GM08714 (cell line): ENCODE measurements at regions not wholly inside any gene's neighbourhood (a gene's known extent, or its start where the extent isn't known, plus 50 kb on each side); places are given as distances from the start of the nearest gene placed in this dataset.
"Not testable (repeated sequence)": the region's sequence is repeated elsewhere in the genome, so short reads cannot be mapped to it uniquely, and the experiment has no call there.

Experiments
- H3K4me3 ChIP-seq: fragments of 200-500 bp; sonication (Bioruptor generic); 2 replicates; pipeline ENCODE4 v1.5.1; 2014; ENCODE audit warnings: mild to moderate bottlenecking, low read length, inconsistent platforms
- ZNF274 ChIP-seq: IDR thresholded peaks from 2 replicates; pipeline ENCODE4 v1.6.1; 2012; ENCODE audit warnings: mild to moderate bottlenecking, low read depth, low read length

DNA sequence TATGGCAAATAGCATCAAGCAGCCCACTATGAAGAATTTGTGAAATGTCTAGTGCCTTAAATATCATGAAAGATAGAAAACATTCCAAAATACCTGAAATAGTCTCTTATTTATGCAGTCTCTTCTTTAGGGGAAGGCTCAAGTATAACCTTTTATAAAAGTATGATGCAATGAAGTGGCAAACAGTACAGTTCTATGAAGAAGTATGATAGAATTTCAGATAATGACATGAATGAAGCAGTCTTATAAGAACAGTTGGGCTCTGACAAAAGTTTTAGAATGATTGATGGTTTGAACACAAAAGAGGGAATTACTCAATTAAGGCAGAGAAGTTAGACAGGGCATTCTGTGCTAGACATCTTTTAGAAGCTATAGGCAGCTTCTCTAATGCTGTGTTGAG, 1791.8 kb upstream of the PIK3C3 start:
- H3K4me3 ChIP-seq: no peak overlapping the region
- no peak for TF ChIP-seq ZNF274

DNA sequence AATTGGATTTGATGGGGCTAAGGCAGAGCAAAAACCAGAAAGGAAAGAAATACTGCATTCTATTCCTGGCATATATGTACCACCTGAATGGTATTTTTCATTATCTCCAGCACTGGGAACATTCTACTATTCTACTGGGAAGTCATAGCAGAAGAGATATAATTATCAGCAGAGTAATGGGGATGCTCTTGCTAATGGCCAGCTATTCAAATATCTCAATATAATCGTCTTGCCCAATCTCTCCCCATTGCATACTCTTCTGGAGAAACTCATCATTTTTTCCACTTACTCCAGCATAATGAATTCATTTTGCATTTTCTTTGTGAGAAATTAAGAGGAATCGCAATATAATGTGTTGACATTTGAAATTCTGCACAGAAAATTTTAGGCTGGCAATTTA, 1794.7 kb upstream of the PIK3C3 start:
- no peak for TF ChIP-seq ZNF274
- H3K4me3 ChIP-seq: no peak overlapping the region

DNA sequence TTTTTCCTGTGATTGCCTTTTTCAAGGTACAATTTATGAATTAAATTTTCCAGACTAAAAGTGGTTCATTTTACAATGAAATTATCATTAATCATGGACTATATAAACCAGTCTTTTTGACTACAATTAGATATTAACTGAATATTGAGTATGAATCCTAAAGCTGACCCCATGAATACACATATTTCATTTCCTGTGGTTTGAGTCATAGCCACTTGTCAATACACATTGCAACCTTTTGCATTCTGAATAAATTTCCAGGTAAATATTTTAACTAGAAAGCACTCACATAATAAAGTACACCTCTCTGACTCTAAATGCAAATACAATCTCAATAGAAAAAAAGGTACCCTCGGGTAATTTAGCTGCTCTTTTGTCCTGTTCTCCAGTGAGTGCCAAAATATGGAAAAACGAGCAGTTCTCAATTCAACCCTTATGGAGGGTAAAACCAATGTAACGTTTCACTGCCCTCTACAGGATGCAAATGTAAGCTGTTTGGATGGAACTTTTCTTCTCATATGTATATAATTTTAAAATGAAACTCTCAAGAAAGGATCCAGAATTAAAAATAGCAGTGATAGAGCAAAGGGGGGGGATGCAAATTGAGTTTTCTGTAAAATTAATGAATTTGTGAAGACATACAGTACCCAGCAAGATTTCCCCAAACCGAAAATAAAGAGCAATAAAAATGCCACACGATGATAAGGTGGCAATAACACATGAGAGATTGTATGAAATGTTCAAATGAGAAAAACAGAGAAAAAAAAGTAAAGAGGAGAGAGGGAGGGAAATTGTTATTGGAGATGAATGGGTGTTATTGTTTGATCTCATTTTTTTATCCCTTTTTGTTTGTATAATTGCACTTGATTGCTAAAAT, 1795.7 kb upstream of the PIK3C3 start:
- H3K4me3 ChIP-seq: no peak overlapping the region
- TF ChIP-seq ZNF274: no peak

DNA sequence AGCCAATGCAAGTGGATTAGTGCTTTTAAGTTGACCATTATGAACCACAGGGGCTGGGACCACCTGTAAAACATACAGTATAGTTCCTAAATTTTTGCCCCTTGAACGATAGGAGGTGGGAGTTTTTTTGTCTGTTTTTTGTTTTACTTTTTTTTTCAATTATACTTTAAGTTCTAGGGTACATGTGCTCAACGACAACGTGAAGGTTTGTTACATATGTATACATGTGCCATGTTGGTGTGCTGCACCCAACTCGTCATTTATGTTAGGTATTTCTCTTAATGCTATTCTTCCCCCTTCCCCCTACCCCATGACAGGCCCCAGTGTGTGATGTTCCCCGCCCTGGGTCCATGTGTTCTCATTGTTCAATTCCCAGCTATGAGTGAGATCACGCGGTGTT, 1797.9 kb upstream of the PIK3C3 start:
- no peak overlapping the region for H3K4me3 ChIP-seq
- TF ChIP-seq ZNF274: no peak

DNA sequence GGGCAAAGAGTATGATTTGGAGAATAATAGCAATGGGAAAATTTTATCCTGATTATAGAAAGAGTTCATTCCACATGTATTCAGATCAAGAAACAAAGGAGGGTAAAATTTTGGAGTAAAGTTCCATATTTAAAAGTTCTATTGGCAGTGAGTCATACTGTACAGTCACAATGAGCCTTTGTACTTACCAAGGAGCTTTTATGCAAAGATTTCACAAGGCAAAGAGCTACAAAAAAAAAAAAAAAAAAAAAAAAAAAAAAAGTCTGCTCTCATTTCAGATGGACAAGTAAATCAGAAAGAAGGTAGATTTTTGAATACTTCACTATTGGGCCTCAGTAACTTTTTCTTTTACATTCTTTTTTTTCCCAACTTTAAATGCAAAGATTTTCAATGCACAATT, 1802.2 kb upstream of the PIK3C3 start:
- H3K4me3 ChIP-seq: no peak overlapping the region
- no peak for TF ChIP-seq ZNF274

DNA sequence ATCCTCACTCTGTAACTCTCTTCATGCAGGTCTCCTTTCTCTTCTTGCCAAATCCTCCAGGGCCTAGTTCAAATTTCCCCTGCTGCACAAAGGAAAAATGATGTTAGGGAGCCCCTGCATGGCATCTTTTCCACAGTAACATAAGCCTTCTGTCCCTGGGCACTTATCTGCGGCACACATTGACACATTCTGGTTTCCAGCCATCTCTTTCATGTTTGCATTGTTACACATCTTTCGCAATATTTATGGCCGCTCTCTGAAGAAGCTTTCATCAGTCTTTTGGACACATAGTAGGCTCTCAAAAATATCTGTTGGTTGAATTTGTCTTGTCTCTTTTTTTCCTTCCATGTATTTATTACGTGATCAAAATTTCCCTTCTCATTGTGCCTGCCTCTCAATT, 1806.1 kb upstream of the PIK3C3 start:
- H3K4me3 ChIP-seq: no peak overlapping the region
- TF ChIP-seq ZNF274: no peak

DNA sequence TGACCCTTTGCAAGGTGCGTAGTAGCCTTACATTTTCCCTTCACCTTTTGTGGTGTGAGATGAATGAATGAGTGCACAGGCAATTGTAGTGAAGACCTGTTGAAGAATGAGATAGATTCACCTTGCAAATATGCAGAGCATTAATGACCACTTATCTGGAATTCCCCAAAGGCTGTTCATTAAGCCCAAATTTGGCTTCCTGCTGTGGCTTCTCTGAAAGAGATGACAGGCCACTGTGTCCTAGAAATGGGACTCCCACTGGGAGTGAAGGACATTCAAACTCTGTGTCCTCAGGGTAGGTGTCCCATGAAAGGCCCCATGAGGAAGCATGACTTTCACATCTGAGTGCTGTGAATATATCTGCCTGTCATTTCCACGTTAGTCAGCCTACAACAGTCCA, 1821.8 kb upstream of the PIK3C3 start:
- TF ChIP-seq ZNF274: no peak
- no peak overlapping the region for H3K4me3 ChIP-seq

DNA sequence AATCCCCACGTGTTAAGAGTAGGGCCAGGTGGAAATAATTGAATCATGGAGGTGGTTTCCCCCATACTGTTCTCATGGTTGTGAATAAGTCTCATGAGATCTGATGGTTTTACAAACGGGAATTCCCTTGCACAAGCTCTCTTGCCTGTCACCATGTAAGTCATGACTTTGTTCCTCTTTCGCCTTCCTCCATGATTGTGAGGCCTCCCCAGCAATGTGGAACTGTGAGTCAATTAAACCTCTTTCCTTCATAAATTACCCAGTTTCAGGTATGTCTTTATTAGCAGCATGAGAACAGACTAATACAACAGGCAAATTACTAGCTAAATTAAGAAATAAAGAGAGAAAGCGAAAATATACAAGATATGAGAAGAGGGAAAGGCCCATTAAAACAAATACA, 1822.6 kb upstream of the PIK3C3 start:
- not testable (repeated sequence) for H3K4me3 ChIP-seq

DNA sequence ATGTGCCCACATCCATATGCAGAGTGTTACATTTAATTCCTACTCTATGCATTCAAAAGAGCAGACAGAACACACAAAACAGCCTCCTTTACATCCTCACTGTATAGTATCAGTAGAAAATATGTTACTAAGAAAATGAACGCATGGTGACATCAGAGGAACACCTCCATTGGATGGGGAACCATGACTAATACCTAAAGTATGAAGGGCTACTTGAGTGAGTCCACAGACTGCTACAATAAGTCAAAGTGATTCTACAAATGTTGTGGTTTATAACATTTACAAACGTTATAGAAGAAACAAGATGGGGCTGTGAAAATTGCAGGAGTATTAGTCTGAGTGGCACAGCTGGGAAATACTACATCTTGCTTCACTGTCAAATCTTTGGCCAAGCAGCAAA, 1830.9 kb upstream of the PIK3C3 start:
- TF ChIP-seq ZNF274: no peak
- no peak overlapping the region for H3K4me3 ChIP-seq

DNA sequence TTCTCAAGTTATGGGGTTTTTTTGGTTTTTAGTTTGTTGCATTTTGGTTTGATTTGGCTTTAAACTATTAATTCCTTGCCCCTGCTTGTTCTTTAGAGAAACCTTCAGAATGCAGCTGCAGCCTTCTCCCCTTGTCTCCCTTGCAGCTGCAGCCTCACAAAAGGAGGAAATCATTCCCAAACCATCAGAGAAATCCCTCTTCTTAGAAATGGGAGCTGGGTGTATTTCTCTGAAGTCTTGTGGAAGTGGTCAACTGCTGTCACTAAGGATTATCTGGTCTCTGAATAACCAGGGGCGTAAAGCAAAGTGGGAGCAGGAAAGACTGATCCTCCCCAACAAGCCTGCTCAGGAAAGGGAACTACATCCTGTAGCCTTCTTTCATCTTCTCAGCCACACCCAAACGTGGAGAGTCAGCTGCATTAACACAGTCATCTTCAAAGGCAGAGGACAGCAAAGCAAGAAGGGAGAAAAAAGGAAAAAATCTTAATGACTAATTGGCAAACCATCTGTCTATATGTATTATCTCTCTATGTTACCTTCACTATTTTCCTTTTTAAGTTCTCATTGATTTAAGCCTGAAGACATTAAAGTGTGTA, 1834.1 kb upstream of the PIK3C3 start:
- no peak for TF ChIP-seq ZNF274
- no peak overlapping the region for H3K4me3 ChIP-seq

DNA sequence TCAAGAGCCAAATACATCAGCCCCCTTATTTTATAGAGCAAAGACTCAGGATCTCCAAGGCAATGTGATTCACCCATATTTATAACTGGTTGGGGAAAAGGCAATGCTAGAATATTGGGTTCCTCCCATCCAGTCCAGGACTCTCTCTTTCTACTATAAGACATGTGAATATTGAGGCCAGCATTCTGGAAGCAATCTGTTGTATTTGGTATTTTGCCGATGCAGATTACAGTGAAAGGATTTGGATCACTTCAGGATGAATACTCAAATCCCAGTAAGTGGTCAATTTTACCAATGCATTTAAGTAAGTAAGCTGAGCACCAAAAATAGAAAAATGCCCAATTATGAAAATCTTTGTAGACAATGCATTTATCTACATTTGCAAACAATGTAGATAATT, 1834.7 kb upstream of the PIK3C3 start:
- TF ChIP-seq ZNF274: no peak
- no peak overlapping the region for H3K4me3 ChIP-seq

DNA sequence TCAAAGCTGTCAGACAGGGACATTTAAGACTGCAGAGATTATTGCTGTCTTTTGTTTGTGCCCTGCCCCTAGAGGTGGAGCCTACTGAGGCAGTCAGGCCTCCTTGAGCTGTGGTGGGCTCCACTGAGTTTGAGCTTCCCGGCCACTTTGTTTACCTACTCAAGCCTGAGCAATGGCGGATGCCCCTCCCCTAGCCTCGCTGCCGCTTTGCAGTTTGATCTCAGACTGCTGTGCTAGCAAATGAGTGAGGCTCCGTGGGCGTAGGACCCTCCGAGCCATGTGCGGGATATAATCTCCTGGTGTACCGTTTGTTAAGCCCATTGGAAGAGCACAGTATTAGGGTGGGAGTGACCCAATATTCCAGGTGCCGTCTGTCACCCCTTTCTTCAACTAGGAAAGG, 1835.5 kb upstream of the PIK3C3 start:
- not testable (repeated sequence) for H3K4me3 ChIP-seq

DNA sequence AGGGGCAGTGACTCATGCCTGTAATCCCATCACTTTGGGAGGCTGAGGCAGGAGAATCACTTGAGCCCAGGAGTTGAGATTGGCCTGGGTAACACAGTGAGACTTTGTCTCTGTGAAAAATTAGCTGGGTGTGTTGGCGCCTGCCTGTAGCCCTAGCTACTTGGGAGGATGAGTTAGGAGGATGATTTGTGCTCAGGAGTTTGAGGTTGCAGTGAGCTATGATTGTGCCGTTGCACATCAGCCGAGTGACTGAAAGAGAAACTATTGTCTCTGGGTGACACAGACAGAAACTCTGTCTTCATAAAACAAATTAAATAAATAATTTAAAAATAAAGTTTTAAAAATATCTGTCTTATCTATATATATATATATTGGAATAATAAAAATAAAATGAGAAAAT, 1844.6 kb upstream of the PIK3C3 start:
- TF ChIP-seq ZNF274: no peak
- no peak overlapping the region for H3K4me3 ChIP-seq

DNA sequence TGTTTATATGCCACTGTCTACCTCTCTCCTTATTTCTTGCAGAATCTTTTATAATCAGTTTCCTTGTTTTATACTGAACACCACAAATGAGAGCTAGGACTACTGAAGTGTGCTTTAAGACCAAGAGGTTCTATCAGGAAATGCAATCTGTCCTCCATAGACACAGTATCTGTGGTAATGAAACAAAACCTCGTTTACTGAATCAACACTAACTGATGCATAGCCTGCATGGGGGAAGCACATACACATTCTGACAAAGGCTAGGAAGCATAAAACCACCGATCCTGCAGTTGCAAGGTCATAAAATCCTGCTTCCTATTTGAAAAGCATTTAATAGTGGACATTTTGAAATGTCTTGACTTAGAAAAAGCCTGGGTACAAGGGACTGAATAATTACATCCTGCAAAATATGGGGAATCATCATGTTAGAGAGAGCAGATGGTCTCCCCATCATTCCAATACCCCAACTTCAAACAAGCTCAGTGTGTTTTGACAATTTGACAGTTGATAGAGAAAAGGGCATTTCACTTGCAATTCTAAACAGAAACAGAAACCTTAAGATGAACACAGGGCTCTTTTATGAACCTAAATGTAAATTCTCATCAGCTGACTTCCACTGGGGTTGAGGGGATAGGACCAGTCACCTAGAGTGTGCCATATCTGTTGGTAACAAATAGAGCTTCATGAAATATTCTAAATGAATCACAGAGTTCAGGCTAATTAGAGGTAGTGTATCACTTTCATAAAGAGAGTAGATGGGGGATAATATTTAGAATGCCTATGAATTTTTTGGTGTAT, 1845.6 kb upstream of the PIK3C3 start:
- no peak for TF ChIP-seq ZNF274

DNA sequence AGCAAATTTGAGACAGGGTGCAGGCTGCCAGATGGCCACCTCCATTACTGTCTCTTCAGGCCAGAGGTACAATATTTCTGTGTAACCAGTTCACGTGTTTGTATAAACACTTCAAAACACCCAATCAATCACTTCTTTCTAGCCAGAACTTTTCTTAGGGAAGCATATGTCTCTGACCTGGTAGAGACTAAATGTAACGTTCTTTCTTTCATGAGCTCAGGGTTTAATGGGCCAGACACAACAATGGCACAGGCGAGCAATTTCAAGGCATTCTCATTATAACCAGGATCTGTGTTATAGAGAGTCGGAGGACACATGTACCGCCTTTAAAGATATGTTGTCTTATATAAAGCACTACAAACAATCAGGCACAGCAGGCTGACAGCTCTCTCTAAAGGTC, 1846.4 kb upstream of the PIK3C3 start:
- H3K4me3 ChIP-seq: no peak overlapping the region
- no peak for TF ChIP-seq ZNF274

More for the DNA sequence above, 1845.6 kb upstream of the PIK3C3 start:
- H3K4me3 ChIP-seq: no peak overlapping the region
